Ascending aorta (tissue), 2 donors: ENCODE measurements at regions not wholly inside any gene's neighbourhood (a gene's known extent, or its start where the extent isn't known, plus 50 kb on each side); places are given as distances from the start of the nearest gene placed in this dataset.

ENCODE experiments used
- DNase-seq, 2 donors: peaks; one replicate each; pipeline ENCODE4 v3.0.0-alpha.2; 2019; ENCODE audit warnings: low spot score in 2 of 2
- H3K27ac ChIP-seq, 2 donors: fragments of 200-600 bp; sonication (generic); one replicate each; pipeline ENCODE4 v1.5.1; 2016 to 2017; ENCODE audit warnings: mild to moderate bottlenecking in 1 of 2
- H3K27me3 ChIP-seq: fragments of 200-600 bp; sonication (generic); one replicate; pipeline ENCODE4 v1.5.1; 2017
- H3K36me3 ChIP-seq, 2 donors: fragments of 200-600 bp; sonication (generic); one replicate each; pipeline ENCODE4 v1.5.1; 2016
- H3K4me1 ChIP-seq, 2 donors: fragments of 200-600 bp; sonication (generic); one replicate each; pipeline ENCODE4 v1.5.1; 2016 to 2017; ENCODE audit warnings: mild to moderate bottlenecking in 1 of 2
- H3K4me3 ChIP-seq, 2 donors: fragments of 200-600 bp; sonication (generic); one replicate each; pipeline ENCODE4 v1.5.1; 2016 to 2017; ENCODE audit warnings: mild to moderate bottlenecking in 1 of 2
- H3K9me3 ChIP-seq, 2 donors: fragments of 200-600 bp; sonication (generic); one replicate each; pipeline ENCODE4 v1.5.1; 2016
- intact Hi-C: fragments of 100-400 bp; cut with DNase I; formaldehyde crosslinking; loops from one replicate; pipeline ENCODE4 v1.15.1; 2023
- TF ChIP-seq, protein P1 (sequence below), 3 experiments: fragments of 200-600 bp in 2 of 3; fragments of 450-650 bp in 1 of 3; sonication (generic) in 2 of 3; IDR thresholded peaks; one replicate each; pipeline ENCODE4 v1.5.1; 2016 to 2019; ENCODE audit warnings: antibody characterized with exemption in 3 of 3, mild to moderate bottlenecking in 1 of 3, moderate library complexity in 1 of 3

DNA sequence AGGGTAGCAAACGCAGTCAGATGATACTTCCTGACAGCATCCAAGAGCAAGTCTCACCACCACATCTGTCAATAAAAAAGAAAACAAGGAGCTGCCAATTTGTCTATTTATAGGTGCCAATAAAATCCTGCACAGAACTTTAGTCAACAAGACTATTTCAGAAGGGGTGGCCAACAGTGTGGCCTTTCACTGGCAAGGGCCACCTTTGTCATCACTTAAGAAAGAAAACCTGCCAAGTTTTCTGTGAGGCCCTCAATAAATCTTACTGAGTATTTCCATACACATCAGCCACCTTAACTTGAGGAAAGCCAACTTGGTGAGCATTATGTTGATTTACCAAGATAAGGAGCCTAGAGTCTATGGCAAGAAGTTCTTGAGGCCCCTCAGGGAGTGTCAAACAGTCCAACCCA lies 312.3 kb downstream of the ENC1 start:
- TF ChIP-seq, protein P1, sequence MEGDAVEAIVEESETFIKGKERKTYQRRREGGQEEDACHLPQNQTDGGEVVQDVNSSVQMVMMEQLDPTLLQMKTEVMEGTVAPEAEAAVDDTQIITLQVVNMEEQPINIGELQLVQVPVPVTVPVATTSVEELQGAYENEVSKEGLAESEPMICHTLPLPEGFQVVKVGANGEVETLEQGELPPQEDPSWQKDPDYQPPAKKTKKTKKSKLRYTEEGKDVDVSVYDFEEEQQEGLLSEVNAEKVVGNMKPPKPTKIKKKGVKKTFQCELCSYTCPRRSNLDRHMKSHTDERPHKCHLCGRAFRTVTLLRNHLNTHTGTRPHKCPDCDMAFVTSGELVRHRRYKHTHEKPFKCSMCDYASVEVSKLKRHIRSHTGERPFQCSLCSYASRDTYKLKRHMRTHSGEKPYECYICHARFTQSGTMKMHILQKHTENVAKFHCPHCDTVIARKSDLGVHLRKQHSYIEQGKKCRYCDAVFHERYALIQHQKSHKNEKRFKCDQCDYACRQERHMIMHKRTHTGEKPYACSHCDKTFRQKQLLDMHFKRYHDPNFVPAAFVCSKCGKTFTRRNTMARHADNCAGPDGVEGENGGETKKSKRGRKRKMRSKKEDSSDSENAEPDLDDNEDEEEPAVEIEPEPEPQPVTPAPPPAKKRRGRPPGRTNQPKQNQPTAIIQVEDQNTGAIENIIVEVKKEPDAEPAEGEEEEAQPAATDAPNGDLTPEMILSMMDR (IDR thresholded peaks at IDR 0.05) = no peak
- no peaks in the 10 kb centered on the region for H3K27me3 ChIP-seq

DNA sequence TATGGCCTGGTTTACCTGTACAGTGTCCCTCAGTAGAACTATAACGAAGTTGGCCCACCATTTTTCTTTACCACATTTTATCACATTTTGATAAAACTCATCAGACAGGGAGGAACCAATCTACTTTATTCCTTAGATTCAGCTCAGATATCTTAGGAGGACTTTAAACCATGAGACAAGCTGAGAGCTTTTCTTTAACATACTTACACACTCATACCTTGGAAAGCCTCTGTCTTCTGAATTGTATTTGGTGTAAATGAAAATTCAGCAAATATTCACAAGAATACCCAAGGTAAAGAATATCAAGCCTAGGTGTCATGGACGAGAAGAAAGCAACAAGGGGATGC lies 313.2 kb downstream of the ENC1 start:
- H3K27me3 ChIP-seq = no peaks in the 10 kb centered on the region
- H3K9me3 ChIP-seq = no peaks in the 10 kb centered on the region
- no peaks in the 10 kb centered on the region for H3K4me1 ChIP-seq
- intact Hi-C loops = no loop called here
- no peak overlapping the region for H3K27ac ChIP-seq
- TF ChIP-seq, protein P1 (IDR thresholded peaks at IDR 0.05) = no peak
- H3K36me3 ChIP-seq = no peaks in the 10 kb centered on the region
- no peak for DNase-seq
- H3K4me3 ChIP-seq = no peak overlapping the region

More for the DNA sequence above, 312.3 kb downstream of the ENC1 start:
- no peak overlapping the region for H3K4me3 ChIP-seq
- DNase-seq = no peak
- no peaks in the 10 kb centered on the region for H3K9me3 ChIP-seq
- intact Hi-C loops = no loop called here
- no peaks in the 10 kb centered on the region for H3K4me1 ChIP-seq
- no peaks in the 10 kb centered on the region for H3K36me3 ChIP-seq
- H3K27ac ChIP-seq = no peak overlapping the region

DNA sequence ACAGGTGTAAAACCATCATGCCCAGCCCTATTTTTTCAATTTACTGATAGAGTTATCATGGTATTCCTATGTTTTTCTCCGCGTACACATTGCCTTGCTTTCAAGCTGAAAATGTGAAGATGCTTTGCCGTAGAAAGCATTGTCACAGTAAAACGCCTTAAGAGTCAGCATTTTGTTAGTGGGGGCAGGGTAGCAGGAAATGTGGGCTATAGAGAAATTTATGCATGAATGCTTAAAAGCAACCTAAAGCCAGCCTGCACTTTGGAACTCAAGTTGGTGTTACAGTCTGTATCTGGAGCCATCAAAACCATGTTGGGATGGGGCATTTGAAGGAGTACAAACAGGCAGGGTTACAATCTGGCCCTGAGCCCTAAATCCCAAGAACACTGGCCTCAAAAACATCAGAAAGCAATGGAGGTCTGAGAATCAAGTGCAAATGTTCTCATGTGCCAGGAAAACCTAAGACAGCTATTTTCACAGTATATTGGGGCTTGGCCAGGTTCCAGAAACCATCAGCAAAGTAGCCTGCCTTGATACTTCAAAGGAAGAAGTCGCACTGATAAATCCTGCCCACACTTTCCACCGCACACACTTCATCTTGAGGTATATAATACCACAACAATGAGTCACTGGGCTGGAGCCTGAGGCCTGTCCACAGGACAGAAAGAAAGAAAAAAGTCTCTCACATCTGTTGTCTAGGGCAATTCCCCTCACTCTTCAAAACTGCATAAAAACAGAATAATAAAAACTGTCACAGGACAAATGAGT lies 313.8 kb downstream of the ENC1 start:
- intact Hi-C loops = no loop called here
- Histone ChIP-seq H3K36me3 (no peaks in the 10 kb centered on the region), H3K27me3 (no peaks in the 10 kb centered on the region), H3K9me3 (no peaks in the 10 kb centered on the region), H3K4me1 (no peaks in the 10 kb centered on the region), H3K27ac (no peak overlapping the region), H3K4me3 (no peak overlapping the region)
- TF ChIP-seq, protein P1 (IDR thresholded peaks at IDR 0.05) = no peak
- no peak for DNase-seq

DNA sequence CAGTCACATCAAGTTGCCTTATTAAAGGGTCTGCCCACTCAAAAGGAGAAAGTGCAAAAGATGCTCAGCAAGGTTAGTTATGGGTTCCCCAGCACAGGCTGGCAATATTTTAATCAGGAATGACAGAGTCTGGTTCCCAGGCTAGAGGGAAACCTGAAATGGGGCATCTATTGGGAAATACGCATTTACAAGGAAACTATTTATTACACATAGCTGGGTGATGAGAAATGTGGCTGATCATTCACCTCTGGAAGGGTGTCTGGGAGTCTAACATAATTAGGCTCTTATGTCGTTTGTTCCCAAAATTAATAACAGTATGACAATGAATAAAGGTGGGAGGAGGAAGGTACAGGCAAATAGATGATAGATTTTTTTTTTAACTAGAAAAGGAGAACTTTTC lies 314.7 kb downstream of the ENC1 start:
- intact Hi-C loops = no loop called here

DNA sequence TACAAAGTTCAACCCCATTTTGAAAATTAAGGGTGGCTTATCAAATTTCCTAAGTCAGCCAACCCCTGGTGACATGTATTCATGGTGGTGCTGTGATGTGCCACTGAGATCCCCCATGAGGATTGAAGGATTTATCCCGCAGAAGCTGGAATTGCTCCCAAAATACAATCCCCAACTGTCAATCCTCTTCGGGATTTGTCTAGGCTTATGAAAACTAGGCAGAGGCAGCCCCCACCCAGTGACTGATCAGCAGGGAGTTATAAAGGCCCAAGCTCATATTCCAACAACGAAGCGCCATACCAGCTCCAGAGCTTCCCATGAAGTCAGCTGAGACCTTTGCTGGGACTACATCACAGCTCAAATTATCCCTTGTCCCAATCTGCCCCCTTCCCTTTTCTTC lies 316.0 kb downstream of the ENC1 start:
- no peaks in the 10 kb centered on the region for H3K27me3 ChIP-seq
- DNase-seq = no peak
- no peaks in the 10 kb centered on the region for H3K4me1 ChIP-seq

More for the DNA sequence above, 314.7 kb downstream of the ENC1 start:
- TF ChIP-seq, protein P1 (IDR thresholded peaks at IDR 0.05) = no peak
- DNase-seq = no peak
- H3K4me1 ChIP-seq = no peaks in the 10 kb centered on the region
- H3K27me3 ChIP-seq = no peaks in the 10 kb centered on the region
- H3K4me3 ChIP-seq = no peak overlapping the region
- no peaks in the 10 kb centered on the region for H3K9me3 ChIP-seq
- H3K27ac ChIP-seq = no peak overlapping the region
- H3K36me3 ChIP-seq = no peaks in the 10 kb centered on the region

More for the DNA sequence above, 316.0 kb downstream of the ENC1 start:
- intact Hi-C loops = no loop called here
- H3K27ac ChIP-seq = no peak overlapping the region
- no peaks in the 10 kb centered on the region for H3K36me3 ChIP-seq
- H3K9me3 ChIP-seq = no peaks in the 10 kb centered on the region
- TF ChIP-seq, protein P1 (IDR thresholded peaks at IDR 0.05) = no peak
- H3K4me3 ChIP-seq = no peak overlapping the region
